Ovary (tissue), 7 donors: ENCODE measurements at regions not wholly inside any gene's neighbourhood (a gene's known extent, or its start where the extent isn't known, plus 50 kb on each side); places are given as distances from the start of the nearest gene placed in this dataset.
"Not testable (repeated sequence)": the region's sequence is repeated elsewhere in the genome, so short reads cannot be mapped to it uniquely, and the experiment has no call there.

ENCODE experiments used
- DNase-seq, 5 donors: peaks; one replicate each; pipeline ENCODE4 v3.0.0-alpha.2; 2019 to 2020
- H3K27ac ChIP-seq, 2 donors: fragments of 200-600 bp; one replicate each; pipeline versions ENCODE4 v1.5.1 to v1.8.0; 2019 to 2022
- H3K27me3 ChIP-seq: fragments of 200-600 bp; one replicate; pipeline ENCODE4 v1.8.0; 2022
- H3K36me3 ChIP-seq: fragments of 200-600 bp; sonication (generic); one replicate; pipeline ENCODE4 v1.5.1; 2019
- H3K4me1 ChIP-seq: one replicate; pipeline ENCODE4 v1.8.1; 2013; ENCODE audit warnings: mild to moderate bottlenecking, moderate library complexity; ENCODE audit not compliant: insufficient read depth
- H3K4me3 ChIP-seq: fragments of 200-600 bp; sonication (generic); one replicate; pipeline ENCODE4 v1.5.1; 2017
- H3K9me3 ChIP-seq, 2 donors: fragments of 200-600 bp in 1 of 2; sonication (generic) in 1 of 2; one replicate each; pipeline versions ENCODE4 v1.5.1 to v1.8.1; 2013 to 2019; ENCODE audit warnings: mild to moderate bottlenecking in 1 of 2, moderate library complexity in 1 of 2
- CTCF ChIP-seq, 3 donors: fragments of 450-650 bp in 2 of 3; fragments of 200-600 bp in 1 of 3; IDR thresholded peaks; one replicate each; pipeline versions ENCODE4 v1.5.1 to v1.8.0; 2016 to 2022; ENCODE audit warnings: antibody characterized with exemption in 3 of 3, mild to moderate bottlenecking in 1 of 3
- EP300 ChIP-seq: sonication (generic); formaldehyde crosslinking; IDR thresholded peaks from one replicate; pipeline ENCODE4 v1.6.1; 2017; ENCODE audit warnings: antibody characterized with exemption
- POLR2A ChIP-seq: fragments of 450-650 bp; IDR thresholded peaks from one replicate; pipeline ENCODE4 v1.6.1; 2017; ENCODE audit warnings: antibody characterized with exemption, mild to moderate bottlenecking, moderate library complexity
- WGBS, 3 donors: extraction: QIAGEN DNeasy Blood & Tissue Kit in 1 of 3; methylation state at CpG; one replicate each; pipeline versions ENCODE4 v1.1.5 to v1.1.7; 2013 to 2017; 5-methylcytosine and 5-hydroxymethylcytosine counted together
- intact Hi-C, 4 donors: fragments of 100-400 bp; cut with DNase I; formaldehyde crosslinking; loops; one replicate each; pipeline versions ENCODE4 v1.11.0 to v1.15.1; 2022 to 2023
- donor health status: DM: no; HTN: no; CAD: no; lungs with moderate emphysema.
- donor health status: DM: no; HTN: no; CAD: no.
- donor health status: Bipolar disorder and iron deficiency.
- donor health status: DM: no; HTN: no; CAD: no.
- donor health status: DM: yes; HTN: yes; CAD: no.

DNA sequence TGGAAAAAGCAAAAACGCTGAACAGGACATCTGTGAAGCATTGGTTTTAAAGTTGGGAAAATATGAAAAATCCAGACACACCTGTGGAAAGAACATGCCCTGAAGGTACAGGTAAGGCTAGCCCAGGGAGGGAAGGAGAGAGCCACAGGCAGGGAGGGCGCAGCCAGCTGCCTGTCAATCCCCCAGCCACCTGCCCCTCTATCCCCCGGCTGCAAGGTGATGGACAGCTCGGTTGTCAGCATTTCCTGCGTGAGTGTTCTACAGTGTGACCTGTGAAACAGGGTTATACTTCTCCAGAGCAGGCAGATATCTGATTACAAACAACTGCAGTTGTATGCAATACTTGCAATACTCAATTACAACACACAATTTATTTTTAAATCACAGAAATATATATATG is 358.1 kb downstream of the SMOC2 start:
- H3K4me3 ChIP-seq: no peak overlapping the region
- H3K9me3 ChIP-seq: no peaks in the 10 kb centered on the region
- WGBS, 3 donors: 74 to 75% (median 75%) methylated on average over 5 of the region's 5 CpGs
- H3K36me3 ChIP-seq: no peaks in the 10 kb centered on the region
- H3K27ac ChIP-seq: no peak overlapping the region
- no peak for DNase-seq
- H3K4me1 ChIP-seq: peaks cover 4% of the 10 kb centered on the region
- intact Hi-C loops: no loop called here
- TF ChIP-seq EP300 (no peak), CTCF (IDR thresholded peaks at IDR 0.05) (no peak), POLR2A (no peak)
- no peaks in the 10 kb centered on the region for H3K27me3 ChIP-seq

GRCh38 chr6:168796106-168796505 is 355.1 kb downstream of the SMOC2 start:
- Histone ChIP-seq H3K4me3 (no peak overlapping the region), H3K4me1 (no peaks in the 10 kb centered on the region), H3K36me3 (no peaks in the 10 kb centered on the region), H3K27me3 (no peaks in the 10 kb centered on the region), H3K9me3 (no peaks in the 10 kb centered on the region), H3K27ac (no peak overlapping the region)
- intact Hi-C loops: no loop called here
- WGBS, 3 donors: 70 to 94% (median 89%) methylated on average over 5 to 8 of the region's 8 CpGs
- no peak for DNase-seq
- TF ChIP-seq POLR2A (no peak), CTCF (IDR thresholded peaks at IDR 0.05) (no peak), EP300 (no peak)

DNA sequence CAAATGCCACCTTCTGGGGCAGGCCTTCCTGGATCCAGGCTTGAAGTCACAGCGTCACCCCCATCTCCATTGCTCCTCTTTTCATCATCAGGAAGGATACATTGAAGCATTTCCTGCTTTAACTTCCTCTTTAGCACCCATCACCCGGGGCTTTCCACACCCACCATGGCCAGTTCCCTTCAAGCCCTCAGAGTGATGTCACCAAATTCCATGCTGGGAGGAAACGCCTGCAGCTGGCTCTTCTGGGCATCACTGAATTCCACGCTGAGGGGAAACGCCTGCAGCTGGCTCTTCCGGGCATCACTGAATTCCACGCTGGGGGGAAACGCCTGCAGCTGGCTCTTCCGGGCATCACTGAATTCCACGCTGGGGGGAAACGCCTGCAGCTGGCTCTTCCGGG is 354.6 kb downstream of the SMOC2 start:
- H3K36me3 ChIP-seq, H3K27me3 ChIP-seq, H3K4me1 ChIP-seq, DNase-seq, H3K27ac ChIP-seq, H3K9me3 ChIP-seq, H3K4me3 ChIP-seq, intact Hi-C loops: not testable (repeated sequence)
- 93 to 96% (median 94%) methylated on average over 9 of the region's 12 CpGs for WGBS, 3 donors

- no peak overlapping the region for H3K27ac ChIP-seq
- intact Hi-C loops: no loop called here
- no peaks in the 10 kb centered on the region for H3K36me3 ChIP-seq
- no peaks in the 10 kb centered on the region for H3K9me3 ChIP-seq
- no peak overlapping the region for H3K4me3 ChIP-seq
- no peaks in the 10 kb centered on the region for H3K4me1 ChIP-seq
- no peak for DNase-seq
- no peaks in the 10 kb centered on the region for H3K27me3 ChIP-seq
- TF ChIP-seq CTCF (IDR thresholded peaks at IDR 0.05) (no peak), POLR2A (no peak), EP300 (no peak)
- WGBS, 3 donors: 91 to 95% (median 91%) methylated on average over 12 of the region's 12 CpGs
These were observed 353.5 kb downstream of the SMOC2 start for GRCh38 chr6:168794491-168794890.

GRCh38 chr6:168793649-168794048 is 352.7 kb downstream of the SMOC2 start:
- H3K4me1 ChIP-seq: no peaks in the 10 kb centered on the region
- H3K36me3 ChIP-seq: no peaks in the 10 kb centered on the region
- intact Hi-C loops: no loop called here
- H3K4me3 ChIP-seq: no peak overlapping the region
- H3K27me3 ChIP-seq: no peaks in the 10 kb centered on the region
- WGBS, 3 donors: 77 to 96% (median 84%) methylated on average over 6 of the region's 6 CpGs
- no peak for DNase-seq
- TF ChIP-seq CTCF (IDR thresholded peaks at IDR 0.05) (no peak), POLR2A (no peak), EP300 (no peak)
- no peak overlapping the region for H3K27ac ChIP-seq
- H3K9me3 ChIP-seq: no peaks in the 10 kb centered on the region
